ENCODE measurements at regions not wholly inside any gene's neighbourhood (a gene's known extent, or its start where the extent isn't known, plus 50 kb on each side); places are given as distances from the start of the nearest gene placed in this dataset.

DNA sequence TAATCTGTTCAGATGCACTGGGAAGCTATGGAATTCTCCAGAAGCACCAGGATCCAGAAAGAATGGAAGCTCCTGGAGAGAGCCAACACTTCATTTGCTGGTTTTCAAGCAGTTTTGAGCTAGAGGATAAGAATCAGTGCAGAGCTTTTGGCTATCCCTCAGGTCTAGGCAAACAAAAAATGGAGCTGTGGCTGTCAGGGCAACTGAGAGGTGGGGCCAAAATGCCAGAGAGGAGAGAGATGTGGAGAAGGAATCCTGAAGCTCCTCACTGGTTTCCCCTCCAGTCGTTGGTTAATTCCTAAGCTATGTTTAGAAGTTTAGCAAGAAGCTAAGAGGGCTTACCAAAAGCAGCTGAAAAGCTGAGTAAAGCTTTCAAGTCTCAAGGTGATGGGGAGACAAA lies 294.2 kb upstream of the JARID2 start:
- no peaks in the 10 kb centered on the region for H4K20me1 ChIP-seq (ENCODE audit: insufficient read depth, low read length)
- no peak for DNase-seq (ENCODE audit: low spot score)
- no peak overlapping the region for H3K4me2 ChIP-seq (ENCODE audit: low read length)
- no TSS peak for BruUV-seq (replicated peaks)
- POLR2A ChIA-PET, result interaction anchor here (0.7 to 1.4 kb wide), 3 partner anchors 10 to 166 kb away, joined by 3 to 4 read pairs (median 3); no protein-coding TSS in a partner anchor
- no peaks in the 10 kb centered on the region for H3K79me2 ChIP-seq (ENCODE audit: insufficient read depth, low read depth, low read length)
- CTCF ChIA-PET (ENCODE audit: unreplicated experiment), result no interaction called here
- H3K36me3 ChIP-seq (ENCODE audit: insufficient read depth, low read length), result no peaks in the 10 kb centered on the region
- no peaks in the 10 kb centered on the region for H3K4me1 ChIP-seq (ENCODE audit: insufficient read depth, low read length, poor library complexity, severe bottlenecking)
- H3K9me2 ChIP-seq (ENCODE audit: insufficient read depth, low read length), result no peaks in the 10 kb centered on the region
- no peak for TF ChIP-seq EZH2phosphoT487 (IDR thresholded peaks at IDR 0.05; ENCODE audit: borderline replicate concordance, low read depth, low read length)
- no peak overlapping the region for H2AFZ ChIP-seq (ENCODE audit: low read length)
- intact Hi-C loops (cut with micrococcal nuclease; ENCODE audit: unreplicated experiment), result no loop called here
- no peak overlapping the region for H3K4me3 ChIP-seq (ENCODE audit: low read depth, low read length, poor library complexity, severe bottlenecking)
- H3K27ac ChIP-seq (ENCODE audit: low read depth, low read length, poor library complexity, severe bottlenecking), result no peak overlapping the region
- no peaks in the 10 kb centered on the region for H3K9me3 ChIP-seq (ENCODE audit: low read length)

DNA sequence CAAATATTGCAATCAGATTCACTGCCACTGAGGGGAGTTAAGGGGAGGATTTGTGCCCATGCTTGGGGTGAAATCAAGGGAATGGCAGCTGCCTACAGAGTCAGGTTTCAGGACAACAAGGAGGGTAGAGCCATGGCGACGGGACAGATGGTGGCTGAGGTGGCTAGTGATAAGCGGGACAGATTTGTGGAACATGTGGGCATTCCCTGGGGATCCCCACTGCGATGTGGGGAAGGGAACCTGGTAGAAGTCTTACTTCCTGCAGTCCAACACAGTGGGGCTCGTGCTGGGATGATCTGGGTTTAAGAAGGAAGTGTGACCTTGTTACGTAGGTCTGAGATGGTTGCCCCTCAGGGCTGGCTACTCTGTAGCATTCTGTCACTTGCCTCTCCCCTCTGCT lies 292.0 kb upstream of the JARID2 start:
- H4K20me1 ChIP-seq (ENCODE audit: insufficient read depth, low read length), result no peaks in the 10 kb centered on the region
- POLR2A ChIA-PET, result interaction anchor here (0.5 to 1.1 kb wide), 2 partner anchors 19 to 743 kb away, joined by 3 read pairs; no protein-coding TSS in a partner anchor
- no peak overlapping the region for H3K4me2 ChIP-seq (ENCODE audit: low read length)
- intact Hi-C loops (cut with micrococcal nuclease; ENCODE audit: unreplicated experiment), result no loop called here
- H3K9me2 ChIP-seq (ENCODE audit: insufficient read depth, low read length), result no peaks in the 10 kb centered on the region
- DNase-seq (ENCODE audit: low spot score), result no peak
- no peaks in the 10 kb centered on the region for H3K36me3 ChIP-seq (ENCODE audit: insufficient read depth, low read length)
- no peak for TF ChIP-seq EZH2phosphoT487 (IDR thresholded peaks at IDR 0.05; ENCODE audit: borderline replicate concordance, low read depth, low read length)
- TF ChIP-seq, protein P1, sequence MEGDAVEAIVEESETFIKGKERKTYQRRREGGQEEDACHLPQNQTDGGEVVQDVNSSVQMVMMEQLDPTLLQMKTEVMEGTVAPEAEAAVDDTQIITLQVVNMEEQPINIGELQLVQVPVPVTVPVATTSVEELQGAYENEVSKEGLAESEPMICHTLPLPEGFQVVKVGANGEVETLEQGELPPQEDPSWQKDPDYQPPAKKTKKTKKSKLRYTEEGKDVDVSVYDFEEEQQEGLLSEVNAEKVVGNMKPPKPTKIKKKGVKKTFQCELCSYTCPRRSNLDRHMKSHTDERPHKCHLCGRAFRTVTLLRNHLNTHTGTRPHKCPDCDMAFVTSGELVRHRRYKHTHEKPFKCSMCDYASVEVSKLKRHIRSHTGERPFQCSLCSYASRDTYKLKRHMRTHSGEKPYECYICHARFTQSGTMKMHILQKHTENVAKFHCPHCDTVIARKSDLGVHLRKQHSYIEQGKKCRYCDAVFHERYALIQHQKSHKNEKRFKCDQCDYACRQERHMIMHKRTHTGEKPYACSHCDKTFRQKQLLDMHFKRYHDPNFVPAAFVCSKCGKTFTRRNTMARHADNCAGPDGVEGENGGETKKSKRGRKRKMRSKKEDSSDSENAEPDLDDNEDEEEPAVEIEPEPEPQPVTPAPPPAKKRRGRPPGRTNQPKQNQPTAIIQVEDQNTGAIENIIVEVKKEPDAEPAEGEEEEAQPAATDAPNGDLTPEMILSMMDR (conservative IDR thresholded peaks at IDR 0.05; ENCODE audit: low read length), result no peak
- CTCF ChIA-PET (ENCODE audit: unreplicated experiment), result no interaction called here
- H3K4me3 ChIP-seq (ENCODE audit: low read depth, low read length, poor library complexity, severe bottlenecking), result no peak overlapping the region
- no peaks in the 10 kb centered on the region for H3K9me3 ChIP-seq (ENCODE audit: low read length)
- no peak overlapping the region for H3K27ac ChIP-seq (ENCODE audit: low read depth, low read length, poor library complexity, severe bottlenecking)
- H3K79me2 ChIP-seq (ENCODE audit: insufficient read depth, low read depth, low read length), result no peaks in the 10 kb centered on the region
- H2AFZ ChIP-seq (ENCODE audit: low read length), result no peak overlapping the region
- BruUV-seq (replicated peaks), result no TSS peak
- no peaks in the 10 kb centered on the region for H3K4me1 ChIP-seq (ENCODE audit: insufficient read depth, low read length, poor library complexity, severe bottlenecking)

DNA sequence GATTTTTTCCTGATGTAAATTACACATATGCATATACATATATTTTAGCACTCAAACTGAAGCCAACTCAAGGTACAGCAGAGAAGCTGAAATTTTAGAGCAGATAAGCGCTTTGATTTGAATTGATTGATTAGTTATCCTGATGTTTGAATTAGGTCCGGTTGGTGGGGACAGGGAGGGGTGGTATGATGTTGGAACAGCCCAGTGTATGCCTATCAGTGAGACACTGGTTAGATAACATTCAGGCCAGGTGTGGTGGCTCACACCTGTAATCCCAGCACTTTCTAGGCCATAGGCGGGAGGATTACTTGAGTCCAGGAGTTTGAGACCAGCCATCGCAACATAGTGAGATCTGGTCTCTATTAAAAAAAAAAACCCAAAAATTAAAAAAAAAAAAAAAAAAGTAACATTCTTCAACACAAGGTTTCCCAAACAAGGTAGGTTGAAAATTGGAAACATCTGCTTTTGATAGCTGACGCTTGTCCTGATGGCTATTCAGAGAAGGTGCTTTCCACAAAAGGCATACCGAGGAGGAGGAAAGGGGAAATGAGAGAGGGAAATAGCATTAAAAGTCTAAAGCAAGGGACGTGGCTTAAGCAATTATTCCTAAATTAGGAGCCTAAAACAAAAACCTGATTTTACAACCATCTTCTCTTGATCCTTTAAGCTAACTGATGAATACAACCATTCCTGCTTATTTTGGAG lies 288.4 kb upstream of the JARID2 start:
- CTCF ChIA-PET (ENCODE audit: unreplicated experiment), result no interaction called here
- TF ChIP-seq EZH2phosphoT487 (IDR thresholded peaks at IDR 0.05; ENCODE audit: borderline replicate concordance, low read depth, low read length), result no peak
- TF ChIP-seq, protein P1 (conservative IDR thresholded peaks at IDR 0.05; ENCODE audit: low read length), result no peak

More for the DNA sequence above, 288.4 kb upstream of the JARID2 start:
- Histone ChIP-seq H4K20me1 (ENCODE audit: insufficient read depth, low read length) (no peaks in the 10 kb centered on the region), H3K4me3 (ENCODE audit: low read depth, low read length, poor library complexity, severe bottlenecking) (no peak overlapping the region), H3K79me2 (ENCODE audit: insufficient read depth, low read depth, low read length) (no peaks in the 10 kb centered on the region), H3K36me3 (ENCODE audit: insufficient read depth, low read length) (no peaks in the 10 kb centered on the region), H3K27ac (ENCODE audit: low read depth, low read length, poor library complexity, severe bottlenecking) (no peak overlapping the region), H3K4me2 (ENCODE audit: low read length) (no peak overlapping the region), H2AFZ (ENCODE audit: low read length) (no peak overlapping the region), H3K9me2 (ENCODE audit: insufficient read depth, low read length) (no peaks in the 10 kb centered on the region), H3K9me3 (ENCODE audit: low read length) (no peaks in the 10 kb centered on the region), H3K4me1 (ENCODE audit: insufficient read depth, low read length, poor library complexity, severe bottlenecking) (no peaks in the 10 kb centered on the region)
- POLR2A ChIA-PET, result interaction anchor here (0.6 to 1.4 kb wide), 7 partner anchors 9 to 742 kb away, joined by 3 to 7 read pairs (median 6); no protein-coding TSS in a partner anchor
- no peak for DNase-seq (ENCODE audit: low spot score)
- BruUV-seq (replicated peaks), result no TSS peak
- intact Hi-C loops (cut with micrococcal nuclease; ENCODE audit: unreplicated experiment), result no loop called here
